WTC11 (cell line): ENCODE measurements at regions not wholly inside any gene's neighbourhood (a gene's known extent, or its start where the extent isn't known, plus 50 kb on each side); places are given as distances from the start of the nearest gene placed in this dataset.

Source experiments
- NR3C1 ChIP-seq: sonication (generic); formaldehyde crosslinking; conservative IDR thresholded peaks from 2 replicates; pipeline ENCODE4 v1.8.1; 2023; ENCODE audit warnings: low read depth, mild to moderate bottlenecking, missing genetic modification reagents
- TF ChIP-seq, protein P1 (sequence below): sonication (generic); formaldehyde crosslinking; IDR thresholded peaks from 2 replicates; pipeline ENCODE4 v1.8.1; 2022; ENCODE audit warnings: low read depth, missing genetic modification reagents, borderline replicate concordance

DNA sequence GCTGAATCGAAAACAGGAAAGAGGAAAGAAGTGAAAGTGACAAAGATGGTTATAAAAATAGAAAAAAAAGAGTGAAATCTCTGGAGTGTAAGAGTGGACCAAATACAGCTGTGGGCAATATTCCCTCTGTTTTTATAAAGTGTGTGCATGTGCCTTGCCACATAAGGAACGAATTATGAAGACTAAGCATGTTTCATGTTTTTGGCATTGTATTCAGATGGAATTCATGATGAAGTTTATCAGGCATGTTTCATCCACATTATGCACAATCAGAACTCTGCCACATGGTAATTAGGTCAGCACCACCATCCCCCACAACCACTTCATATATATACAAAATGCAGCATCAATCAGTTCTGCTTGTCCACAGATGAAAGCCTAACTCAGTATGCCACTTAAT, 348.0 kb downstream of the ZNF608 start:
- no peak for TF ChIP-seq NR3C1 (CRISPR knock-in tag)
- TF ChIP-seq, protein P1, sequence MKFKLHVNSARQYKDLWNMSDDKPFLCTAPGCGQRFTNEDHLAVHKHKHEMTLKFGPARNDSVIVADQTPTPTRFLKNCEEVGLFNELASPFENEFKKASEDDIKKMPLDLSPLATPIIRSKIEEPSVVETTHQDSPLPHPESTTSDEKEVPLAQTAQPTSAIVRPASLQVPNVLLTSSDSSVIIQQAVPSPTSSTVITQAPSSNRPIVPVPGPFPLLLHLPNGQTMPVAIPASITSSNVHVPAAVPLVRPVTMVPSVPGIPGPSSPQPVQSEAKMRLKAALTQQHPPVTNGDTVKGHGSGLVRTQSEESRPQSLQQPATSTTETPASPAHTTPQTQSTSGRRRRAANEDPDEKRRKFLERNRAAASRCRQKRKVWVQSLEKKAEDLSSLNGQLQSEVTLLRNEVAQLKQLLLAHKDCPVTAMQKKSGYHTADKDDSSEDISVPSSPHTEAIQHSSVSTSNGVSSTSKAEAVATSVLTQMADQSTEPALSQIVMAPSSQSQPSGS, result no peak
